ENCODE measurements at regions not wholly inside any gene's neighbourhood (a gene's known extent, or its start where the extent isn't known, plus 50 kb on each side); places are given as distances from the start of the nearest gene placed in this dataset.

DNA sequence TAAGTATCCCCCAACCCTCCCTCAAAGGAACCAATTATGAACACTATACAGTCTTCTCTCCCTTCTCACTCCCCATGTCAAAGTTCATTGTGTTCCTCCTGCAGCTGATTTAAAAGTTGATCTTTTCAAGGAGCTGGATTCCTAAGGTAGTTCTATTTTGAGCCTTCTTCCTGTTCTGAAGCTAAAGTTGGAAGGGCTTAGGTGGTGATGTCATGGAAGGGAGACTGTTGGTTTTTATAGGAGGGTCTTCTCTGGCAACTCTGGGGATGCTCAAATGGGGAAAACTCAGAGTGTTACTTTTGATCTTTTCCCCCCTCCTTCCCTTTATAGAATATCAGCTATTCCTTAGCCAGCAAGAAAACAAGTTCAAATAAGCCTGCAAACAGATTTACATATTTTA, 83.0 kb upstream of the AK4 start:
- Histone ChIP-seq H3K4me3 (no peak overlapping the region), H3K36me3 (ENCODE audit: low read depth) (no peaks in the 10 kb centered on the region), H3K4me1 (ENCODE audit: low read depth) (no peaks in the 10 kb centered on the region), H3K9me3 (no peaks in the 10 kb centered on the region)
- intact Hi-C loops (cut with DNase I, micrococcal nuclease): no loop called here
- ATAC-seq: no peak
- TF ChIP-seq, protein P1, sequence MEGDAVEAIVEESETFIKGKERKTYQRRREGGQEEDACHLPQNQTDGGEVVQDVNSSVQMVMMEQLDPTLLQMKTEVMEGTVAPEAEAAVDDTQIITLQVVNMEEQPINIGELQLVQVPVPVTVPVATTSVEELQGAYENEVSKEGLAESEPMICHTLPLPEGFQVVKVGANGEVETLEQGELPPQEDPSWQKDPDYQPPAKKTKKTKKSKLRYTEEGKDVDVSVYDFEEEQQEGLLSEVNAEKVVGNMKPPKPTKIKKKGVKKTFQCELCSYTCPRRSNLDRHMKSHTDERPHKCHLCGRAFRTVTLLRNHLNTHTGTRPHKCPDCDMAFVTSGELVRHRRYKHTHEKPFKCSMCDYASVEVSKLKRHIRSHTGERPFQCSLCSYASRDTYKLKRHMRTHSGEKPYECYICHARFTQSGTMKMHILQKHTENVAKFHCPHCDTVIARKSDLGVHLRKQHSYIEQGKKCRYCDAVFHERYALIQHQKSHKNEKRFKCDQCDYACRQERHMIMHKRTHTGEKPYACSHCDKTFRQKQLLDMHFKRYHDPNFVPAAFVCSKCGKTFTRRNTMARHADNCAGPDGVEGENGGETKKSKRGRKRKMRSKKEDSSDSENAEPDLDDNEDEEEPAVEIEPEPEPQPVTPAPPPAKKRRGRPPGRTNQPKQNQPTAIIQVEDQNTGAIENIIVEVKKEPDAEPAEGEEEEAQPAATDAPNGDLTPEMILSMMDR (IDR thresholded peaks at IDR 0.05): no peak
- no peak for DNase-seq

DNA sequence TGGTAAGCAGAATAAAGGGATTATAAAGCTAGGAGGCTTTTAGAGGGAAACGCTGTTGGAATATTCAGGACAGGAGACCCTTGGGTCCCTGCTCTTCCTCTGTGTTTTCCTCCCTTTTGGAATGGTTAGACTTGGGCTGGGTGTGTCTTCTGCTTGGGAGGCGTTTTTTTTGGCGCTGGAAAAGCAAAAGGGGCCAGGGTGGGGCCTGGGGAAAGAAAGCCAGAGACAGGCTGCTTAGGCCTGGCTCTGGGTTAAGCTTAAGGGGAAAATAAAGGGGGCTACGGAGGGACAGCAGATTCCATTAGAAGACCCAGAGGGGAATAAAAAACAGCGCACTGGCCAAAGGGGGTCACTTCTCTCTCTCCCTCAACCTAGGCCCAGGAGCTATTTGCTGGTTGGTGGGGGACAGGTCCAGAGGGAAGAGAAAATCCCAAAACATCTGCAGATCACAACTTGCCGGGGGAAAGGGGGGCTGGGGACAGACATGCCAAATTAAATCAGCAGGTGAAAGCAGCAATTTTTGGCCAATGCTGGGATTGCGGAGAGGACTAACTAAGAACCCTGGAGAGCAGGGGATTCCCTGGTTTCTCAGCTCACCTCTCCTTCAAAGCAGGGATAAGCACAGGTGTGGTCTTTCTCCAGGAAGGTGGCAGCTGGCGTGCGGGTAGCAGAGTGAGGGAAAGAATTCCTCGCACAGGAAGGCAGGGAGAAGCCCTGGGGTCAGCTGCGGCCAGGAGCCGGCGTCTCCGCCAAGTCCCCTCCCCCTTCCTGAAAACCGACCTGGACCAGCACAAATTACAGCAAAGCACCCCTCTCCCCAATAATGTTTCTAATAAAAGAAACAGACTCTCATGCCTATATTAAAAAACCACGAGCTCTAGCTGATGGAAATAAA, 82.2 kb upstream of the AK4 start:
- H3K4me1 ChIP-seq (ENCODE audit: low read depth): no peaks in the 10 kb centered on the region
- no peaks in the 10 kb centered on the region for H3K9me3 ChIP-seq
- no peaks in the 10 kb centered on the region for H3K36me3 ChIP-seq (ENCODE audit: low read depth)
- TF ChIP-seq, protein P1 (IDR thresholded peaks at IDR 0.05): no peak
- peak overlapping the region; percentile 68 for H3K4me3 ChIP-seq
- intact Hi-C loops (cut with DNase I, micrococcal nuclease): no loop called here
- ATAC-seq (peak; percentile 35), DNase-seq (peak; percentile 66 to 74 (median 68))

DNA sequence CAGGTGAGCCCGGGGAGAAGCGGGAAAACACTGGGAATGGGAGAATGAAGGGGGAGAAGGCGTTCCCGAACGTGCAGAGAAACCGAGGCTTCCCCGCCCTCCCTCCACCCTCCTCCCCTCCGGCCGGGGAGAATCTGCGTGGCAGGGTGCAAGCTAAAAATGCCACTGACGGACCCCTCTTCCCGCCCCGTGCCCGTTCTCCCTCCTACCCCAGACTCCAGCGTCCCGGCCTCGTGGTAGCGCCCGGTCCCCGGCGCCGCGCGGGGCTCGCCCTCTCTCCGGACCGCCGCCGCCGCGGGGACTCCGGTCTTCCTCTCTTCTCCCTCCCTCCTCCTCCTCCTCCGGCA, 81.6 kb upstream of the AK4 start:
- Histone ChIP-seq H3K4me3 (peak overlapping the region; percentile 68), H3K36me3 (ENCODE audit: low read depth) (no peaks in the 10 kb centered on the region), H3K4me1 (ENCODE audit: low read depth) (no peaks in the 10 kb centered on the region), H3K9me3 (no peaks in the 10 kb centered on the region)
- TF ChIP-seq, protein P1 (IDR thresholded peaks at IDR 0.05): no peak
- ATAC-seq (peak; percentile 6), DNase-seq (no peak)
- intact Hi-C loops (cut with DNase I, micrococcal nuclease): no loop called here

DNA sequence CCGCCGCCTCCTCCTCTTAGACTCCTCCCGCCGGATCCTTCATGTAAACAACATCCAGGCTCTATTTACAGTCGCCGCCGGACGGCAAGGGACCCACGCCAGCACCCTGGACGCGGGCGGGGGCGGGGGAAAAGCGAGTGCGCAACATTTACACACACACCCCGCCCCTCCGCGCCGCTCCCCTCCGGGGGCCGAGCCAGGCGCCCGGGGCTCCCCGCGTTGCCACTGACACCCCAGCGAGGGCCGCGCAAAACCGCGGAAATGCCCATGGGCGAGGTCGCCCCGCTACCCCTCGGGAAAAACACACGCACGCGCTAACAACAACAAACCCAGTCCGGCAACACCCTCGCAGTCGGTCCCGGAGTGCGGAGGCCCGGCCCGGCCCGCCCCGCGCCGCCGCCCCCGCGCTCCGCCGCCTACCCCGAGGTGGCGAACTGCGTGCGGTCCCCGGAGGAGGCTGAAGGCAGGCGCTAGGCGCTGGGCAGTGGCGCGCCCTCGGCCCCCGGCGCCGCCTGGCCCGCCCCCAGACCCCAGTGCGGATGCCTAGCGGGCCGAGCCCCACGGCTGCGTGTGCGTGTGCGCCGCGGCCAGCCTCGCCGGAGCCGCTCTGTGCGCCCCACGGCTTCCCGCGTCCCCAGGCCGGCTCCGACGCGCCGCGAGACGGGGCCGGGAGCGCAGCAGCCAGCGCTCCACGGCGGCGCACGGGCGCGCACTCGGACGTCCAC, 81.1 kb upstream of the AK4 start:
- Histone ChIP-seq H3K36me3 (ENCODE audit: low read depth) (no peaks in the 10 kb centered on the region), H3K4me3 (peak overlapping the region; percentile 68), H3K4me1 (ENCODE audit: low read depth) (no peaks in the 10 kb centered on the region), H3K9me3 (no peaks in the 10 kb centered on the region)
- ATAC-seq (peak; percentile 80), DNase-seq (peak; percentile 92 to 95 (median 93))
- intact Hi-C loops (cut with DNase I, micrococcal nuclease): no loop called here
- TF ChIP-seq, protein P1 (IDR thresholded peaks at IDR 0.05): no peak

DNA sequence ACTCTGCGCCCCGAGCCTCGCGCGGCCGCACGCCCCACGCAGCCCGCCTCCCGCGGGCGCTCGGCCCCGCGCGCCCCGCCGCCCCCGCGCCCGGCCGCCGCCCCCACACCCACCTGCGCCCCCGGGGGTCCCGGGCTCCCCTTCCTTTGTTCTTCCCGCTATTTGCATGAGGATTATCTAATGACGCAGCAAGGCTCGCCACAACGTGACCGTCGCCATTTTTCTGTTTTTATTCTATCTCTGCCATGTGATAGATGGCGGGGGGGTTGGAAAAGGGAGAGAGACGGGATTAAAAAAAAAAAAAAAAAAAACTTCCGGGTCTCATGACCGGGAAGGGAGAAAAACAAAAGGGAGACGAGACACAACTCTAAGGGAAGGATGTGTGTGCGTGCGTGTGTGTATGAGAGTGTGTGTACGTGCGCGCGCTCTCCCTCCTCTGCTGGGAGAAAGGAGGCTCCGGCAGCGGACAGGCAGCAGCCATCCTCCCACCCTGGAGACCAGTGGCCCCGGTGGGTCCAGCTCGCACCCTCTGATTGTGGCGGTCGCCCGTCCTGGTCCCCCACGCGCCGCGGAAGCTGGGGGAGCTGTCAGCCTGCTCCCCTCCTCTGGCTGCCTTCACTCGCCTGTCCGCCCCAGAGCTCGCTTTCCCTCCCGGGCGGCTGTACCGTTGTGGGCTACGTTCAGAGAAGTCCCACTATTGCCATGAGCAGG, 80.4 kb upstream of the AK4 start:
- Histone ChIP-seq H3K9me3 (no peaks in the 10 kb centered on the region), H3K36me3 (ENCODE audit: low read depth) (no peaks in the 10 kb centered on the region), H3K4me1 (ENCODE audit: low read depth) (no peaks in the 10 kb centered on the region), H3K4me3 (peak overlapping the region; percentile 68)
- intact Hi-C loops (cut with DNase I, micrococcal nuclease): no loop called here
- ATAC-seq (peak; percentile 54), DNase-seq (peak; percentile 76 to 86 (median 77))
- TF ChIP-seq, protein P1 (IDR thresholded peaks at IDR 0.05): no peak
